ENCODE measurements at regions not wholly inside any gene's neighbourhood (a gene's known extent, or its start where the extent isn't known, plus 50 kb on each side); places are given as distances from the start of the nearest gene placed in this dataset.

DNA sequence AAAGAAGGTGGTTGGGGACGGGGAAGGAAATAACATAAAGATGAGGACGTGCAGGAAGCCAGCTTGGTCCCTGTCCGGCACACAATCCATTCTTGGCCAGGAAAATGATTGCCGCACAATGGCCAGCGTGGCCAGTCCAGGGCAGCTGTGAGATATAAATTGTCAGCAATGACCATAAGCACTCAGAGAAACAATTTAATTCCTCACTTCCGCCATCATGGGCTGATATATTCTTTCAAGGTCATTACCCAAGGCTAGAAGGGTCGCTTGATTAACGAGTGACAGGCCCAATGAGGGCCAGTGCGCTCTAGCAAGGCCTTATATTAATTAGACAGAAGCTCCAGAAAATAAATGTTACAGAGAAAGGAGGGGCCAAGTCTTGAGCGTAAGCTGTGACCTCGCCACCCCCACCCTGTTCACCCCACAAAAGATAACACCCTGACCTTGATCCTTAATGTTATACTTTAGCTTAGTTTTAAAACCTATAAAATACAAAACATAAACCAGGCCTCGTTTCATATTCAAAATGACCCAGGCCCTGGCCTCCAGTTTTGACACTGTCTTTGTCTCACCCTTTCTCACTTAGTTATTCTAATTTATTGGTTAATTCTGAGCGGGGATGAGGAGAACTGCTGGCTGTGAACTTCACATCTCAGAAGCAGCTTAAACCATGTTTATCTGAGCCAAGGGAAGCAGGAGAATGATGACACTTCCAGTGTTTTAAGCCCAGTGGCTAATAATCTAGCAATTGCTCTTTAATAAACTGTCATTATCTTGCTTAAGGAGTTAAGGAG lies 478.3 kb upstream of the ZFHX3 start:
- DNase-seq (ENCODE audit: low read depth): no peak

DNA sequence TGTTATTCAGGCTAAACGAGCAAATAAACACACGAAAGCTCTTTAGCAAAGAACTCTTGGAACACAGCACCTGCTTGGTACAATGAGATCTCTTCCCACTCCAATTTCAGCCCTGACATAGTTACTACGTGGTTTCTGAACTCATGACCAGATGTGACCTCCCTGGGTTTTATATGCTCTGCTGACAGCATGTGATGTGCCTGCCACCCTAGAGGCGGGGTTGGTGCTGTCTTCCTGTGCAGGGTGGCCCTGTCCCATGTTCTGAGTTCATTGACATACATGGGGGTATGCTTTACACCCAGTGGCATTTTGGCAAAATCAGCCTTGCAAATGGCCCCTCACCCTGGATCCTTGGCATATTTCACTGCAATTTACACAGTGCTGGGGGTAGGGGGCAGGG lies 475.3 kb upstream of the ZFHX3 start:
- DNase-seq (ENCODE audit: low read depth): no peak

DNA sequence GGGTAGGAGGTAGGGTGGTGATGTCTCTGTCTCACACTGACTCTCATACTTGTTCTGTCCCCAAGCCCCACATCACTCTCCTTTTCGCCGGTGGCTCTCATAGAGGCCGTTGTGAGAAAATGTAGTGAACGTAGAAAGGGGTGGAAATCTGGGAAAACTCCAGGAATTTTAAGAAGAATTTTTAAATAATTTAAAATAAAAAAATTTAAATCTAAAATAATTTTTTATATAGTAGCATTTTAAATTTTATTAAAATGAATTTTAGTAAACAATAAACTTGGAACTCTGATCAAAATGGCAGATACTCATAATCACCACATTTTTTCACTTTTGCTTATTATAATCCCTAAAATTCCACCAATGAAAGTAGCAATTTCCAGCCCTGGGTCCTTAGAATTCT lies 473.6 kb upstream of the ZFHX3 start:
- no peak for DNase-seq (ENCODE audit: low read depth)

DNA sequence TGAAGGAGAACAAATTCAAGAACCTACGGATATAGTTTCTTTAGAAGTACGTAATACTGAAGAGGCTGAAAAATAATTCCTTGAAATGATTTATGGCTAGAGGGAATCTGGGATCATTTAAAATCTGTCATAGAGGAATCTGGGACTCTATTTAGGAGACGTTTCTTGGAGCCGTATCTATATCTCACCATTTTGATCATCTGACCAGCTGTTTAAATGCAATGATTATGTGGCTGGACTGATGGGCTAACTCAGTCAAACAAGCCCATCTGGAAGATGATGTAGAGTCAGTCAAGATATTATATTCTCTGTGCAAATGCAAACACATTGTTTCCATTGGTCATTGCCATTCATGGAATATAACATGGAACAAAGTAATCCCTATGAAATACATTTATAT lies 467.7 kb upstream of the ZFHX3 start:
- DNase-seq (ENCODE audit: low read depth): no peak

DNA sequence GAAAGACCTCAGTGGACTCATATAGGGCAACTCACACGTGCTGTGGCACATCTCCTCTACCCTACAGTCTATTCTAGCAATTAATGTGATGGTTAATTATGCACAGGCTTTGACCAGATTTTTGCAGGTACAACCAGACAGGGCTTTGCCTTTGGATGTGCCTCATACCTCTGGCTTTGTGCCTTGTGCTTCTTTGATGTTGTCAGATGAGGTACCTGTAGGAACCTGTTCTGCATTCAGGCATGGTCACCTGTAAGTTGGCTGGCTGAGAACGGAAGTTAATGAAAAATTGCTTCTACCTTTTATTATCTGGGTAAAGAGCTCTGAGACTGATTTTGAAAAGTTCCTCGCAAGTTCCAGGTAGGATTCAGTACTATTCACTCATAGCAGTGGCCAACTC lies 462.9 kb upstream of the ZFHX3 start:
- no peak for DNase-seq (ENCODE audit: low read depth)

DNA sequence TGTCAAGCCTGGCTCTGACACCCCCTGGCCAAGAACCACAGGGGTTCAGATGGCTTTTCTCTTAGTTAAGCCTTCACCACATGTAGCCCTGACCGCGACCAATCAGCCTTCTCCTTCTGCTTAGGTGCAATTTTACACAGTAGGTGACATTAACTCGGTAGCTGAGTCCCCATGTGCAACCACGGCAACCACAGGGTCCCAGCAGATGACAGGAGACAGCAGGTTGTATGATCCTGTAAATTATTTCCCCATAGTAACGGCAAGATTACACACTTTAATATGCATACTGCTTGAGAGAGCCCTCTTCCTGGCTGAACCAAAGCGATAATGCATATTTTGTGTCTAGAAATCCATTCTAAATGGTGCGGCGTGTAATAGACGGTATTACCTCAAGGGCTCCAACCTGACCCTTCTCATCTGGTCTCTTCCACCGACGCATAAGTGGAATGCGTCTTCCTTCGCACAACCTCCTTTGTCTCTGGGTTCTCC lies 458.7 kb upstream of the ZFHX3 start:
- no peak for DNase-seq (ENCODE audit: low read depth)

DNA sequence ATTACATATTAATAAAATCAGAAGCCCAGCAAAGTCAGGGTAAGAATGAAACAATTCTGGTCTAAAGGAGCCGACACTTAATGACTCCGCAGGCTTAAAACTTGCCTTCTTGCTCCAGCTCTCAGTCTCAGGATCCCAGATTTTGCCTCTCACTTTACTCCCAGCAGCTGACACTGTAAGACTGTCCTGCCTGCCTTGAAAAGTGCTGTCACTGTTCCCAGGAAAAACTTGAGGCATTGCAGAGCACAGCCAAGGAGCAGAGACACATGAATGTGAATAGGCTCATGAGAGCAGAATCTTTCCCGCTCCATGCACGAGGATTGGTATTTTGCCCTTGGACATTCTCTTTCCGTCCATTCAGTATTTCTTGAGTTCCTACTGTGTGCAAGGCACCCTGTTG lies 457.6 kb upstream of the ZFHX3 start:
- no peak for DNase-seq (ENCODE audit: low read depth)

DNA sequence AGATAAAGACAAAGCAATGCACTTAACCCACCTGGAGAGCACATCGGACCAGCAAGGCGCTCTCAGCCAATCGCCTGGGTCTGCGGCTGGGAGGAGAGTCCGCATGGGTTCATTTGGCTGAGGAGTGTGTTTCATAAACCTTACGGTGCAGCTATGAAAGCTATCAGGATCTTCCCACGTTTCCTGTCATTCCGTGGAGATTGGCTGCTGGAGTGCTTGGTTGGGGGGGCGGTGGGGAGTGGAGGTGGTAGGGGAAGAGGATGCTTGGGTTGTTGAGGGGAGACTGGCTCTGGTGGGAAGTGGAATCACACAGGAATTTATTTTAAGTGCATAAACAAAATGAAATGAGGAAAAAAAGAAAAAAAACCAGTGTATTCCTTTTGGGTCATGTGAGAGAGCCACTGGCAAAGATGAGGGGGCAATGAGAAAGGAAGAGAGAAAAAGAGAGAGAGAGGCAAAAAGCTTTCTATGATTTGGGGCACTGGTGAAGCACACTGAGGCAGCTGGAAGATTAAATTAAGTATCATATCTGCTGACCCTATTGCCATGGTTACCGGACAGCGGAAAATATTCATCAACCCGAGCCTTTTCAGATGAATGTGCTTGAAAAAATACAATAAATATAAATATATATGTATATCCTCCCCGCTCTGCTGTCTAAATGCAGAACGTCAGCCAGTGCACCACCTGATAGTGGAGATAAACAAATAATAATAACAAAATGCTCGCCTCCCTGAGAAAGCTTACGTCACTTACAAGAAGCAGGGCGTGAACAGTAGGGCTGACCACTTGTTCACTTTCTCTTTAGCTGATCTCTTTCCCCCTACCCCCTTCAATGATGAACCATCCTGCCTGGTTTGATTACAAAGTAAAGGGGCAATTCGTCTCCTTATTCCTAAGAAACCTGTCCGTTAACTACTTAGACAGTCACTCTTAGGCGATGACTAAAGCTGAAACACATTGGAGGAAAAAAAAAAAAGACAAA lies 457.0 kb upstream of the ZFHX3 start:
- DNase-seq (ENCODE audit: low read depth): no peak

DNA sequence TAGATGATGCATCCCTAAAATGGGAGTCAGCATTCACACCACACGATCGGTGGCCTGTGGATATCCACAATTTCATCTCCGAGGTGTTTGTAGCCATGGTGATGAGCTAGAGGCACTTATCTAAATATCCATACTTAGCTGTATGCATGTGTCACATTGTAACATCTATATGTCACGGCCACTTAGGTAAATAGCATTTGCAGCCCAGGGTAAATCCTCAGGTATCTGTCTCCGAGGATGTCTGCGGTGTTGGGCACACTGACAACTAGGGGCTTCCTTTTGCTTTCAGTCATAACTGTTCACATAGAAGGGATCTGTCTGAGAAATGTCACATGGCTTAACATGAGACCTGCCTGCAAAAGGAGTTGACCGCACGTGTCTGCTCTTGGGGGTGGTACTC lies 455.2 kb upstream of the ZFHX3 start:
- DNase-seq (ENCODE audit: low read depth): no peak

DNA sequence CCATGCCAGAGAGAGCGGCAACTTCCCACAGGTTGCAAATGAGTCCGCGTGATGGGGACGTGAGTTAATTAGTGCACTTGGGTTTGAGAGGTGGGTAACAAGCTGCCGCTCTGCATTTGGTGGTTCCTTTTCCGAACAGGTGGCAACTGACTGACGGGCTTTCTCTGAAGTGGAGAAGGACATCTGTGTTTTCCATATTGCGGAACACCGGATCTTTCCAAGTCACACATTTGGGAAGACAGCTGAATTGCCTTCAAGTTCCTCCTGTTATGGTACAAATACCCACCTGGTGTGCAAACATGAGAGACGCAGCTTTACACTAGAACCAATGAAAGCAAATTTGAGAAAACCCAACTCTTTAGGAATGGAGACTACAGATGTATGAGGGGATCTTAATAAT lies 451.3 kb upstream of the ZFHX3 start:
- DNase-seq (ENCODE audit: low read depth): no peak

DNA sequence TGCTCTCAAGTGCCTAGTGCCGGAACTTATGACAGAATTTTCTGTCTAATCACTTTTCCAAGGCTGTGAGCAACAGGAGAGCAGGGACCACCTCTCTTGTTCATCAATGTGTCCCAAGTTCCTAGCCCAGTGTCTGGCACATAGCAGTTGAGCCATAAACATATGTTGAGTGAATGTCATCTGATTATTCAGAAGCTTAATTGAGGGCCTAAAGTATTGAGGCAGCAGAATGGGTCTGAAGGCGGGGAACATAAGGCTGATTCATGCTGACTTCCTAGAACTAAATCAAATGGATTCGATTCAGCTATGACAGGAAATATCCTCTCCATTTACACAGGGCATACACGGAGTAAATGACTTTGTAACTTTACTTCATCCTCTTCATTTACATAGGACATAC lies 438.0 kb upstream of the ZFHX3 start:
- DNase-seq (ENCODE audit: low read depth): no peak

DNA sequence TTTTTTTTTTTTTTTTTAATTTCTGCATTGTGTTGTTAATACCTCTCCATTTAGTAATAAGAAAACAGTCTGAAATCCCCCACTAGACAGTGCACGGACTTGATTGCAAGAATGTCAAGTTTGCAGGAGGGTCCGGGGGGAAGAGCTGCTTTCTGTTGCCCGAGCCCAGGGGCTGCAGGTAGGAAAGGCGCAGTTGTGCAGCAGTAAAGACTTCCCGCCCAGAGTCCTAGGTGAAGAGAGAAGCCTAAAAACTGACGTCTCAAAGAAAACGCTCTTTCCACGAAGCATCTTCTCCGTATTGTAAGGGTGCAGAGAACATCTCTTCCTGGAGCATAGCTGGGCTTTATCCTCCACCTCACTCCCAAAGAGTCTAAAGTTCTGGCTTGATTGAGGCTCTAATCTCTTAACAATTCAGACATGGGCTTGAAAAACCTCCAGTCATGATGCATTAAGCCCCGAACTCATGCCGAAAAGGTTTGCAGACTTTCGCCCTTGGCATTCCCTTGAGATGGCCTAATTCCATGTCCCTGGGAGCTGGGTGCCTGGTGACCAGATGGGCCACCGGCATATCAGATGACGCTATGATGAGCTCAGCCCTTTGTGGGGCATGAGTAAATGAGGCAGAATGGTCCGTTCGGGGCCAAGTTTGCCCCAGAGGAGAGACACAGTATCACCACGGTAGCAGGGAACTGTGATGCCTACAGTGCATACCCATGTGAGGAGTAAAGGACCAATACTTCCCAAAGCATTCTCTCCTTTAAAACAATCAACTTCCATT lies 436.2 kb upstream of the ZFHX3 start:
- DNase-seq (ENCODE audit: low read depth): no peak

DNA sequence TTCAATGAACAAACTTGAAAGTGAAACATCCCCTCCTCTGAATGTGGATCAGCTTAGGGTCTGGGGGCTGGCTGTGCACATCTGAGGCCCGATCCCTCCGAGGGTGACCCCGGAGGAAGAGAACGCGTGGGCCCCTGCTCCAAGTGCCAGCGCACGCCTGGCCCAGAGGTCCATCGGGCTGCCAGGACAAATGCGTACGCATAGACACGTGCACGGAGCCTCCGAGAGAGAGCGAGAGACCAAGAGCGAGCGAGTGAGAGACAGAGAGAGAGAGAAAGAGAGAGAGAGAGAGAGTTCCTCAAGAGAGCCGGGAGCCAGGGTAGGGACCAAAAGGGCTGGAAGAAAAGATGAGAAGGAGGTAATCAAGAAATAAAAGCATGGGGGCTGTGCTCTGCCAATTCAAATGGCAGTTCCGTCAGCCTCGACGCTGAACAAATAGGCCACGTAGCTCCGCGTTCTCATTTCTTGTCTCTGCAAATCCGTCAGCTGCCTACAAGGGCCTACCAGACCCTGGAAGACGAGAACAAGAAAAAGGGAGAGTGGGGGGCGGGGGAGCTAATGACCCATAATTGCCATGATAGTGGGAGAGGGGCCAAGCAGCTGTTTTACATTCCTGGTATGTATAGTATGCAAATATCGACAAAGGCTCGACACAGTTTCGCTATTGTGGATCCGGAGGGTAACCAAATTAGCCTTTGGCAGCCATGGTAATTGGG lies 435.3 kb upstream of the ZFHX3 start:
- DNase-seq (ENCODE audit: low read depth): no peak

DNA sequence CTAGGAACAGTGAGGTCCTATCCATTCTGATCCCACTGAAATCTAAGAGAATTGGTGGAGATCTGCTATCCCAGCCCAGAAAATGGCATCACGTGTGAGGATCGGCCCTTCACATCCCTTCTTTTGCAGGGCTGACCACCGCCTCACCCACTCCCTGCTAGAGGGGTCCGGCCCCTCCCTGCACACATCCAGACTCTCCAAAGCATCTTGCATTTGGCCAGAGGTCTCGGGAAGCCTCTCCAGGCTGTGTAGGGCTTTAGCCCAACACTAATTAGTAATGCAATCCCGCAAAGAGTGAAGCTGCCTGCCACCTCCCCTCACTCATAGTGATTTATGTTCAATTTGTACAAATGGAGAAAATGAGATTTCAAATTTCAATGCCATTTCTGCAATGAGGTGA lies 434.4 kb upstream of the ZFHX3 start:
- no peak for DNase-seq (ENCODE audit: low read depth)

DNA sequence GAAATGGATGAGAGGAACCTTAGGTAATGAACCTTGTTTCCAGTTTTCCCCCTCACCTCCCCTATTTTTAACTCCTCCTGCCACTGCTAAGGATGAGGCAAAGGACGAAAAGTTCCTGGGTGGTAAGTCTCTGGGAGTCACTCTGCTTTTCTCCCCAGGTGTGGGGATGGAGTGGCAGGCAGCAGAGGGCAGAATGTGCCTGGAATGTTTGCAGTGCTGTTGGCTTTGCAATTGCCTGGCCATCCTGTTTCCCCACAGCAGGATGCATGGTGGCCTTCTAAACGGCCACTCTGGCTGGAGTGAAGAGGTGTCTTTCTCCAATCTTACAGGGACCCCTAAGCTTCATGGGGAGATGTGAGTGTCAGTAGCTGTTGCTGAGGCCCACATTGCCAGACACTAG lies 432.5 kb upstream of the ZFHX3 start:
- no peak for DNase-seq (ENCODE audit: low read depth)

DNA sequence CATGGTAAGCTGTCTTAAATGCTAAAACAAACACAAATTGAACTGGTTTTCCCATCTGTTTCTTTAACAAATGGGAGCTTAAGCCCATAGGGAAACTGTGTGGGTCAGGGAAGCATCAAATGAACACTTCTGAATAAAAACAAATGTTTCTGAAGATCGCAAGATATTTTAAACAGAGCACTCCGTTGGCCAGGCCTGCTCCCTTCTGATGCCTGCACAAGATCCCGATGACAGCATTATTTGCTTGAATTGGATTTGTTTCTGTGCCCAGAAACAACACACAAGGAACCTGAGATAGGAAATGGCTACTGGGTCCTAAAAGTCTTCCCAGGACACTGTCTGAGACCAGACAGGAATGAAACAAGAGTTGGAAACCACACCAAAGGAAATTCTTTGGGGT lies 425.8 kb upstream of the ZFHX3 start:
- DNase-seq (ENCODE audit: low read depth): no peak

DNA sequence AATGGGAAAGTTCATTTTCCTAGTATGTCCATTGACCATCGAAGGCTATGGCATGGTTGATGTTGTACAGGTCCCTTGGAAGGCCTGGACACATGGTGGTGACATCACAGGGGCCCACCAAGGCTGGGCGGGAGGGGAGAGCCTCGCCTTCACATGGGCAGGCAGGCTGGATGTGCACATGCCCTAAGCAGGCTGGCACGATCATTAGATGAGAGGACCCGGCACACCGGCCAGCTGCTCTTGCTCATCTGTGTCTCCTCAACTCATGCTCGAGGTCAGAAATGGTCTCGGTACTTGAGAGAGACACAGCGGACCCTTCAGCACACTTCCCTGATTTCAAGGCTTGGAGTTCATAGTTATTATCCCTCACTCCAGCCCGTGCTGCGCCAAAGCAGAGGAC lies 416.9 kb upstream of the ZFHX3 start:
- no peak for DNase-seq (ENCODE audit: low read depth)

DNA sequence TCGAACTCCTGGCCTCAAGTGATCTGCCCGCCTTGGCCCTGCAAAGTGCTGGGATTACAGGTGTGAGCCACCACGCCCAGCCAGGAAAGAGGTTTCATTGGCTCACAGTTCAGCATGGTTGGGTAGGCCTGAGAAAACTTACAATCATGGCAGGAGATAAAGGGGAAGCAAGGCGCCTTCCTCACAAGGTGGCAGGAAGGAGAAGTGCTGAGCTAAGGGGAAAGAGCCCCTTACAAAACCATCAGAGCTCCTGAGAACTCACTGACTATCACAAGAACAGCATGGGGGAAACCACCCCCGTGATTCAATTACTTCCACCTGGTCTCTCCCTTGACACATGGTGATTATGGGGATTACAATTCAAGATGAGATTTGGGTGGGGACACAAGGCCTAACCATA lies 411.7 kb upstream of the ZFHX3 start:
- DNase-seq (ENCODE audit: low read depth): no peak

DNA sequence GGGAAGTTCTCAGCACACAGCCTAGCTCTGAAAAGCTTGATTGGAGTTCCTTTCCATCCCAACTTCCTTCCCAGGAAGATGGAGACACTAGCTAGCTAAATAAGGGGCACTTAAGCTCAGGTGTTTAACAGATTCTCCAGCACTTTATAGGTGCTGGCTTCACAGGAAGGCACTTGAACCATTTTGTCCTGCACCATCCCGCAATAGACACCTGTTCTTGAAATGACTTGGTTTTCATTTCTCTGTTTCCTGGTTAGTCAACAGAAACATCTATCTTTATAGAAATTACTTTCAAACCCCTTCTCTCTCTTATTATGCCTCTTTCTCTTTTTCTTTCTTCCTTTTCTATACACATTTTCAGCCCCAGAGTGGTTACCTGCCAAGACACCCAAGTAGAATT lies 409.9 kb upstream of the ZFHX3 start:
- no peak for DNase-seq (ENCODE audit: low read depth)

DNA sequence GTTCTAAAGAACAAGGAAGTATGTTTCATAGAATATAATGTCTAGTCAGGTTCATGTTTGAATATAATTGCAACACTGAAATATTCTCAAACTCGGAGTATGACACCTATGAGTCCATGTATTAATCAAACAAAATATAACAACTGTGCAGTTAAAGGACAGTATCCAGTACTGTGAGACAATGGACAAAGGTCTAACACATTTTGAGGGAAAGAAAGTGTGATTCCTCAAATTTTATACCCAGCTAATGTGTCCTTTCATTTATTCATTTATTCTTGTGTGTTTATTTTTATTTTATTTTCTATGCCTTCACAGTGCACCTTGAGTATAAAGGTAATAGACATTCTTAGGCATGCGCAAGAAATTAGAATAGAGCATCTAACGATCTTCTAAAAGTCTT lies 401.0 kb upstream of the ZFHX3 start:
- no peak for DNase-seq (ENCODE audit: low read depth)

DNA sequence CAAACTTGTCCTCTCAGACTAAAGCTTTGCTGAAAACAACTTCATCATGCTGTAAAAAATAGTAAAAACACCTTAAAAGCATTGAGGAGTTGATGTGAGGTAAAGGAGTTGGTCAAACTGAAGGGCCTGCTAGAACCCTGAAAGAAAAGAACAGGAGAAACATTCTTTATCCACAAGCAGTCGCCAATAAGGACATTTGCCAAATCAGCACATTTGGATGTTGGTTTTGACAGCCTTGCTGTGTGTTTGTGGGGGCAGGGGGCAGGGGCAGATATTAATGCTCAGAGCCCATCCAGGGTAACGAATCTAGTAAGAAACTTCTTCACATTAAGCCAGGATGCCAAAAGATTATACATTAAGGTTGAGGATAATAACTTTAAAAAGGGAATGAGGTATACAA lies 399.9 kb upstream of the ZFHX3 start:
- no peak for DNase-seq (ENCODE audit: low read depth)

DNA sequence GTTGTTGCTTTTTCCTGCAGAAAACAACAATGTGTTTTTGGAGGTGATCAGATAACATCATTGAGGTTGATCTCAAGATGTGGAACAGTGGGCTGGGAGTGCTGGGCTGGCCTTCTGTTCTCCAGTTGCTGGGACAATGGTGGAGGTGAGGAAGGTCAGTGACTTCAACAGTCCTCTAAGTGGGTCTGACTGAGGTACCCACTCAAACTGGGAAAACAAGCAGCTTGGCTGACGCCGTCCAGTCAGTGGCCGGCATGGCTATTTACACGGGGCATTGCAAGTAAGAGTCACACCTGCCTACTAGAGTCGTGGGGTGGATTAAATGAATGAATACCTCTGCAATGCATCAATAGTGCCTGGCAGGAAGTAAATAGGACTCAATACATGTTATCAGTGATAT lies 386.7 kb upstream of the ZFHX3 start:
- no peak for DNase-seq (ENCODE audit: low read depth)

Measured in stimulated activated CD8-positive, alpha-beta memory T cell treated with anti-CD3 and anti-CD28 coated beads, Interleukin-15, amount 100 ng/mL, for 1 hour (primary cell).